MM.1S (cell line): ENCODE measurements at regions not wholly inside any gene's neighbourhood (a gene's known extent, or its start where the extent isn't known, plus 50 kb on each side); places are given as distances from the start of the nearest gene placed in this dataset.

Experiments used
- DNase-seq: peaks from one replicate; pipeline ENCODE4 v3.0.0-alpha.2; 2015
- H2AFZ ChIP-seq: fragments of 300-600 bp; sonication (generic); 2 replicates; pipeline ENCODE4 v1.6.0; 2016; ENCODE audit warnings: antibody characterized with exemption, low read length
- H3F3A ChIP-seq: fragments of 300-600 bp; sonication (generic); 2 replicates; pipeline ENCODE4 v1.6.1; 2016; ENCODE audit warnings: mild to moderate bottlenecking, antibody characterized with exemption, low read length, moderate library complexity, mixed read lengths; ENCODE audit not compliant: insufficient read depth
- H3K27ac ChIP-seq: fragments of 300-600 bp; sonication (generic); 2 replicates; pipeline ENCODE4 v1.5.1; 2016; ENCODE audit warnings: mild to moderate bottlenecking, low read length
- H3K27me3 ChIP-seq: fragments of 300-600 bp; sonication (generic); replicated peaks from 2 replicates; pipeline ENCODE4 v1.6.0; 2016; ENCODE audit warnings: low read length; ENCODE audit not compliant: insufficient read depth
- H3K36me3 ChIP-seq: fragments of 300-600 bp; sonication (generic); replicated peaks from 2 replicates; pipeline ENCODE4 v1.6.1; 2016; ENCODE audit warnings: mild to moderate bottlenecking, low read length, mixed read lengths; ENCODE audit not compliant: insufficient read depth
- H3K4me1 ChIP-seq: fragments of 300-600 bp; sonication (generic); 2 replicates; pipeline ENCODE4 v1.6.1; 2016; ENCODE audit warnings: low read length, mixed read lengths
- H3K4me2 ChIP-seq: fragments of 300-600 bp; sonication (generic); 2 replicates; pipeline ENCODE4 v1.6.0; 2016; ENCODE audit warnings: low read depth, low read length
- H3K4me3 ChIP-seq: fragments of 300-600 bp; sonication (generic); 2 replicates; pipeline ENCODE4 v1.5.1; 2016; ENCODE audit warnings: low read length, mixed read lengths
- H3K79me2 ChIP-seq: fragments of 300-600 bp; sonication (generic); 2 replicates; pipeline ENCODE4 v1.6.1; 2016; ENCODE audit warnings: mixed run types, low read length, mixed read lengths
- H3K9ac ChIP-seq: fragments of 300-600 bp; sonication (generic); 2 replicates; pipeline ENCODE4 v1.6.1; 2016; ENCODE audit warnings: low read length, mixed read lengths
- H3K9me2 ChIP-seq: fragments of 300-600 bp; sonication (generic); replicated peaks from 2 replicates; pipeline ENCODE4 v1.6.1; 2016; ENCODE audit warnings: mild to moderate bottlenecking, low read length, mixed read lengths; ENCODE audit not compliant: insufficient read depth
- H3K9me3 ChIP-seq: fragments of 300-600 bp; sonication (generic); replicated peaks from 2 replicates; pipeline ENCODE4 v1.6.1; 2016; ENCODE audit warnings: mild to moderate bottlenecking, low read length, mixed read lengths; ENCODE audit not compliant: insufficient read depth
- H4K20me1 ChIP-seq: fragments of 300-600 bp; sonication (generic); 2 replicates; pipeline ENCODE4 v1.6.1; 2016; ENCODE audit warnings: mild to moderate bottlenecking, low read length, moderate library complexity, mixed read lengths; ENCODE audit not compliant: insufficient read depth
- EZH2 ChIP-seq: fragments of 300-600 bp; sonication (generic); optimal IDR thresholded peaks from 2 replicates; pipeline ENCODE3; 2017; ENCODE audit warnings: low read depth, mild to moderate bottlenecking, antibody characterized with exemption, low read length, mixed read lengths
- EZH2phosphoT487 ChIP-seq: fragments of 300-600 bp; sonication (generic); IDR thresholded peaks from 2 replicates; pipeline ENCODE4 v1.6.1; 2018; ENCODE audit warnings: antibody characterized with exemption, low read length
- TF ChIP-seq, protein P1 (sequence below): fragments of 300-600 bp; sonication (generic); IDR thresholded peaks from 2 replicates; pipeline ENCODE4 v1.5.1; 2016; ENCODE audit warnings: antibody characterized with exemption, low read length, mixed read lengths

DNA sequence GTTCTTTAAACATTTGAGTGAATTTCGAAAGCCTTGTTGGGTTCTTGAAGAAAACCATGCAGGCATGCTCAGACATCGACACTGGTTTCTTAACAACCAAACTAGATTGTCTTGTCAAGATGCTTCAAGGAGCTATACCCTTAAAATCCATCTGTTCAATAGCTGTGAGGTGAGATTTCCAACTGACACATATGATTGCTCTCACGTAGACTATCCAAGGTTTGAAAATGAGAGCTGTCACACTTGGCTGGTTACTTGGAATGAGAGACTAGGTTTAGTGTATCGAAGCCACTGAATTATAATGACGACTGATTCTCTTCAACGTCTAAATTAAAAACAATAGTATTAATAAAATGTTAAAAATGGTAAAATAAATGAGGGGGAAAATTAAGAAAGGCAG is 2725.5 kb downstream of the ARAP2 start:
- Histone ChIP-seq H3K9me3 (no peaks in the 10 kb centered on the region), H3K9ac (no peak overlapping the region), H3K4me3 (no peak overlapping the region), H3K4me2 (no peak overlapping the region), H3K27me3 (no peaks in the 10 kb centered on the region), H2AFZ (no peak overlapping the region), H4K20me1 (no peaks in the 10 kb centered on the region), H3K27ac (no peak overlapping the region), H3K4me1 (no peaks in the 10 kb centered on the region), H3K36me3 (no peaks in the 10 kb centered on the region), H3K9me2 (no peaks in the 10 kb centered on the region), H3F3A (no peaks in the 10 kb centered on the region), H3K79me2 (no peaks in the 10 kb centered on the region)
- TF ChIP-seq EZH2, result no peak
- no peak for TF ChIP-seq EZH2phosphoT487
- TF ChIP-seq, protein P1, sequence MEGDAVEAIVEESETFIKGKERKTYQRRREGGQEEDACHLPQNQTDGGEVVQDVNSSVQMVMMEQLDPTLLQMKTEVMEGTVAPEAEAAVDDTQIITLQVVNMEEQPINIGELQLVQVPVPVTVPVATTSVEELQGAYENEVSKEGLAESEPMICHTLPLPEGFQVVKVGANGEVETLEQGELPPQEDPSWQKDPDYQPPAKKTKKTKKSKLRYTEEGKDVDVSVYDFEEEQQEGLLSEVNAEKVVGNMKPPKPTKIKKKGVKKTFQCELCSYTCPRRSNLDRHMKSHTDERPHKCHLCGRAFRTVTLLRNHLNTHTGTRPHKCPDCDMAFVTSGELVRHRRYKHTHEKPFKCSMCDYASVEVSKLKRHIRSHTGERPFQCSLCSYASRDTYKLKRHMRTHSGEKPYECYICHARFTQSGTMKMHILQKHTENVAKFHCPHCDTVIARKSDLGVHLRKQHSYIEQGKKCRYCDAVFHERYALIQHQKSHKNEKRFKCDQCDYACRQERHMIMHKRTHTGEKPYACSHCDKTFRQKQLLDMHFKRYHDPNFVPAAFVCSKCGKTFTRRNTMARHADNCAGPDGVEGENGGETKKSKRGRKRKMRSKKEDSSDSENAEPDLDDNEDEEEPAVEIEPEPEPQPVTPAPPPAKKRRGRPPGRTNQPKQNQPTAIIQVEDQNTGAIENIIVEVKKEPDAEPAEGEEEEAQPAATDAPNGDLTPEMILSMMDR, result no peak
- no peak for DNase-seq

DNA sequence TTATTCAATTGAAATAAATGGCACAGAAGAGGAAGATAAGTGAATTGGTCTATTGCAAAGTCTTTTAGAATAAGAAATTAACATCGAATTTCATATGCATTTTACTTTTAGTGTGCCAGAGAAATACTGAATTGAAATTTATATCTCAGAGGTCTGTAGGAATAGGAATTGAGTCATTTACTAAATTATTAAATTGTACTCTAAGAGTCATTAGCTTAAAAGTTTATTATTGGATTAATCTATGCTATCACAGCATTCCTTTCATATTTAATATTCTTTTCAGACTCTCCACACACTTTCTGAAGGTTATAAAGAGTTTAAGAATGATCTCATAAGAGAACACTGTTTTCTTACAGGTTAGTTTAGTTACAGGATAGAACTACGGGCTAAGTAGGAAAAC is 2711.5 kb downstream of the ARAP2 start:
- H3K79me2 ChIP-seq, result no peaks in the 10 kb centered on the region
- TF ChIP-seq, protein P1, result no peak
- TF ChIP-seq EZH2 (no peak), EZH2phosphoT487 (no peak)
- H3K4me2 ChIP-seq, result no peak overlapping the region

DNA sequence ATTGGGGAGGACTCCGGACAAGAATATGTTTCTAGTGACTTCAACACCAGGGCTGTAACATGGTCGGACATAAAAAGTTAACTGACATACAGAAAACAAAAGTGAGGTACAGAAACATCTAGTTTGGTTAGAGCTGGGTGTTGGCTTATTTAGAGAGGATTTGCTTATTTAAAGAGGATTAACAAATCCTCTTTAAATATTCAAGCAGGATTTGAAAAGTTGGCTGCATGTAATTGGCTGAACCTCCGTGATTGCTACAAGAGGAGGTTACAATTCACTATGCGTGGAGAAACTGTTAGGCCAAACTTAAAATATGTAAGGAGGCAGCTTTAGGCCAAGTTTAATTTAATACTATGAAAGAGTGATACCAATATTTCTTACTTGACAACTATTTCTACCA is 2707.4 kb downstream of the ARAP2 start:
- Histone ChIP-seq H3K4me2 (no peak overlapping the region), H3K4me1 (no peaks in the 10 kb centered on the region), H2AFZ (no peak overlapping the region), H3K9me2 (no peaks in the 10 kb centered on the region), H3F3A (no peaks in the 10 kb centered on the region), H3K9me3 (no peaks in the 10 kb centered on the region), H3K27me3 (no peaks in the 10 kb centered on the region), H3K9ac (no peak overlapping the region), H4K20me1 (no peaks in the 10 kb centered on the region), H3K36me3 (no peaks in the 10 kb centered on the region), H3K4me3 (no peak overlapping the region), H3K79me2 (no peaks in the 10 kb centered on the region), H3K27ac (no peak overlapping the region)
- no peak for TF ChIP-seq EZH2phosphoT487
- TF ChIP-seq EZH2, result no peak
- TF ChIP-seq, protein P1, result no peak
- no peak for DNase-seq

More for the DNA sequence above, 2711.5 kb downstream of the ARAP2 start:
- H2AFZ ChIP-seq, result no peak overlapping the region
- no peaks in the 10 kb centered on the region for H3K9me2 ChIP-seq
- DNase-seq, result no peak
- no peaks in the 10 kb centered on the region for H4K20me1 ChIP-seq
- no peaks in the 10 kb centered on the region for H3K36me3 ChIP-seq
- H3K27me3 ChIP-seq, result no peaks in the 10 kb centered on the region
- no peak overlapping the region for H3K9ac ChIP-seq
- no peaks in the 10 kb centered on the region for H3K4me1 ChIP-seq
- no peaks in the 10 kb centered on the region for H3K9me3 ChIP-seq
- H3K4me3 ChIP-seq, result no peak overlapping the region
- H3K27ac ChIP-seq, result no peak overlapping the region
- no peaks in the 10 kb centered on the region for H3F3A ChIP-seq
